SJSA1 (cell line): ENCODE measurements at regions not wholly inside any gene's neighbourhood (a gene's known extent, or its start where the extent isn't known, plus 50 kb on each side); places are given as distances from the start of the nearest gene placed in this dataset.
A peak's percentile ranks its signal among the peaks of the same experiment; 100 is the strongest.

Experiments
- DNase-seq, 2 experiments: peaks; one replicate each; pipeline ENCODE4 v3.0.0-alpha.2; 2015 to 2020; ENCODE audit warnings: low spot score in 2 of 2, low read depth in 1 of 2
- H3K27ac ChIP-seq: fragments of 250-450 bp; sonication (Bioruptor Pico); 2 replicates; pipeline ENCODE4 v1.5.1; 2020; ENCODE audit warnings: mild to moderate bottlenecking, moderate library complexity
- H3K27me3 ChIP-seq: fragments of 250-450 bp; sonication (Bioruptor Pico); replicated peaks from 2 replicates; pipeline ENCODE4 v1.5.1; 2020; ENCODE audit warnings: mild to moderate bottlenecking, moderate library complexity
- H3K36me3 ChIP-seq: fragments of 250-450 bp; sonication (Bioruptor Pico); 2 replicates; pipeline ENCODE4 v1.5.1; 2020; ENCODE audit warnings: mild to moderate bottlenecking
- H3K4me1 ChIP-seq: fragments of 250-450 bp; sonication (Bioruptor Pico); replicated peaks from 2 replicates; pipeline ENCODE4 v1.6.1; 2021; ENCODE audit warnings: mild to moderate bottlenecking
- H3K4me3 ChIP-seq: fragments of 250-450 bp; sonication (Bioruptor Pico); 2 replicates; pipeline ENCODE4 v1.5.1; 2020; ENCODE audit warnings: mild to moderate bottlenecking
- H3K9me3 ChIP-seq: fragments of 250-450 bp; sonication (Bioruptor Pico); replicated peaks from 2 replicates; pipeline ENCODE4 v1.5.1; 2020; ENCODE audit warnings: mild to moderate bottlenecking

GRCh38 chr12:13770576-13770975 lies 210.8 kb downstream of the GRIN2B start:
- no peak for DNase-seq
- H3K9me3 ChIP-seq: no peaks in the 10 kb centered on the region
- H3K4me1 ChIP-seq: no peaks in the 10 kb centered on the region
- no peak overlapping the region for H3K4me3 ChIP-seq
- H3K27me3 ChIP-seq: no peaks in the 10 kb centered on the region
- no peak overlapping the region for H3K27ac ChIP-seq
- H3K36me3 ChIP-seq: no peaks in the 10 kb centered on the region

- Histone ChIP-seq H3K27ac (no peak overlapping the region), H3K4me3 (no peak overlapping the region), H3K27me3 (no peaks in the 10 kb centered on the region), H3K36me3 (no peaks in the 10 kb centered on the region), H3K4me1 (no peaks in the 10 kb centered on the region), H3K9me3 (no peaks in the 10 kb centered on the region)
- no peak for DNase-seq
These were observed 211.4 kb downstream of the GRIN2B start for GRCh38 chr12:13769966-13770365.

GRCh38 chr12:13769273-13769672 lies 212.1 kb downstream of the GRIN2B start:
- no peak for DNase-seq
- Histone ChIP-seq H3K27ac (no peak overlapping the region), H3K27me3 (no peaks in the 10 kb centered on the region), H3K4me1 (no peaks in the 10 kb centered on the region), H3K9me3 (no peaks in the 10 kb centered on the region), H3K36me3 (no peaks in the 10 kb centered on the region), H3K4me3 (no peak overlapping the region)

- H3K4me3 ChIP-seq: no peak overlapping the region
- H3K36me3 ChIP-seq: no peaks in the 10 kb centered on the region
These were observed 216.7 kb downstream of the GRIN2B start for GRCh38 chr12:13764748-13765147.

GRCh38 chr12:13749389-13749788 lies 232.0 kb downstream of the GRIN2B start:
- Histone ChIP-seq H3K27me3 (peaks cover 5% of the 10 kb centered on the region), H3K36me3 (no peaks in the 10 kb centered on the region), H3K9me3 (no peaks in the 10 kb centered on the region), H3K4me1 (no peaks in the 10 kb centered on the region), H3K27ac (no peak overlapping the region), H3K4me3 (no peak overlapping the region)
- no peak for DNase-seq

More at GRCh38 chr12:13764748-13765147, 216.7 kb downstream of the GRIN2B start:
- Histone ChIP-seq H3K27ac (no peak overlapping the region), H3K9me3 (no peaks in the 10 kb centered on the region), H3K27me3 (no peaks in the 10 kb centered on the region), H3K4me1 (no peaks in the 10 kb centered on the region)
- no peak for DNase-seq

- peaks cover 2% of the 10 kb centered on the region; the same call in 1 of the 2 replicates for H3K27me3 ChIP-seq
- no peaks in the 10 kb centered on the region for H3K9me3 ChIP-seq
- no peak overlapping the region for H3K27ac ChIP-seq
- H3K4me1 ChIP-seq: no peaks in the 10 kb centered on the region
- no peak for DNase-seq
- H3K4me3 ChIP-seq: no peak overlapping the region
- no peaks in the 10 kb centered on the region for H3K36me3 ChIP-seq
These were observed 236.1 kb downstream of the GRIN2B start for GRCh38 chr12:13745111-13745860.

- Histone ChIP-seq H3K27ac (no peak overlapping the region), H3K4me3 (no peak overlapping the region), H3K4me1 (peaks cover 3% of the 10 kb centered on the region; the same call in 1 of the 2 replicates)
These were observed 236.8 kb downstream of the GRIN2B start for GRCh38 chr12:13744561-13744960.

GRCh38 chr12:13740149-13740545 lies 241.3 kb downstream of the GRIN2B start:
- Histone ChIP-seq H3K36me3 (no peaks in the 10 kb centered on the region), H3K9me3 (no peaks in the 10 kb centered on the region), H3K27ac (no peak overlapping the region), H3K4me1 (peaks cover 3% of the 10 kb centered on the region; the same call in 1 of the 2 replicates), H3K4me3 (no peak overlapping the region), H3K27me3 (no peaks in the 10 kb centered on the region)
- peak in 1 of 2 experiments; percentile 4 for DNase-seq

More at GRCh38 chr12:13744561-13744960, 236.8 kb downstream of the GRIN2B start:
- Histone ChIP-seq H3K36me3 (no peaks in the 10 kb centered on the region), H3K27me3 (0 out of 2 replicates have a peak, but pooled peaks cover 2% of the 10 kb centered on the region), H3K9me3 (no peaks in the 10 kb centered on the region)
- DNase-seq: no peak

- H3K27me3 ChIP-seq: no peaks in the 10 kb centered on the region; the same call in 1 of the 2 replicates
- no peaks in the 10 kb centered on the region for H3K9me3 ChIP-seq
- no peak overlapping the region for H3K27ac ChIP-seq
- H3K36me3 ChIP-seq: no peaks in the 10 kb centered on the region
- H3K4me3 ChIP-seq: no peak overlapping the region
- no peak for DNase-seq
- peaks cover 3% of the 10 kb centered on the region; the same call in 1 of the 2 replicates for H3K4me1 ChIP-seq
These were observed 245.7 kb downstream of the GRIN2B start for GRCh38 chr12:13735734-13736133.

GRCh38 chr12:13734584-13735152 lies 246.7 kb downstream of the GRIN2B start:
- no peaks in the 10 kb centered on the region for H3K9me3 ChIP-seq
- no peaks in the 10 kb centered on the region; the same call in 1 of the 2 replicates for H3K27me3 ChIP-seq
- no peaks in the 10 kb centered on the region for H3K36me3 ChIP-seq
- H3K27ac ChIP-seq: no peak overlapping the region
- no peak overlapping the region for H3K4me3 ChIP-seq
- no peak for DNase-seq
- H3K4me1 ChIP-seq: no peaks in the 10 kb centered on the region

- H3K9me3 ChIP-seq: no peaks in the 10 kb centered on the region
- no peaks in the 10 kb centered on the region for H3K4me1 ChIP-seq
- no peaks in the 10 kb centered on the region; the same call in 1 of the 2 replicates for H3K27me3 ChIP-seq
- H3K27ac ChIP-seq: no peak overlapping the region
- DNase-seq: no peak
- H3K4me3 ChIP-seq: no peak overlapping the region
- H3K36me3 ChIP-seq: no peaks in the 10 kb centered on the region
These were observed 253.7 kb downstream of the GRIN2B start for GRCh38 chr12:13727707-13728195.

GRCh38 chr12:13725049-13725448 lies 256.4 kb downstream of the GRIN2B start:
- Histone ChIP-seq H3K27me3 (no peaks in the 10 kb centered on the region), H3K9me3 (no peaks in the 10 kb centered on the region), H3K4me1 (no peaks in the 10 kb centered on the region), H3K36me3 (no peaks in the 10 kb centered on the region), H3K27ac (no peak overlapping the region), H3K4me3 (no peak overlapping the region)
- DNase-seq: no peak

GRCh38 chr12:13724136-13724535 lies 257.3 kb downstream of the GRIN2B start:
- H3K4me1 ChIP-seq: no peaks in the 10 kb centered on the region
- no peak for DNase-seq
- no peaks in the 10 kb centered on the region for H3K9me3 ChIP-seq
- H3K36me3 ChIP-seq: no peaks in the 10 kb centered on the region
- no peak overlapping the region for H3K27ac ChIP-seq
- H3K27me3 ChIP-seq: no peaks in the 10 kb centered on the region
- H3K4me3 ChIP-seq: no peak overlapping the region

GRCh38 chr12:13719986-13720385 lies 261.4 kb downstream of the GRIN2B start:
- Histone ChIP-seq H3K36me3 (no peaks in the 10 kb centered on the region), H3K27ac (no peak overlapping the region), H3K4me3 (no peak overlapping the region), H3K4me1 (no peaks in the 10 kb centered on the region), H3K9me3 (no peaks in the 10 kb centered on the region), H3K27me3 (no peaks in the 10 kb centered on the region)
- no peak for DNase-seq
